ENCODE measurements at regions not wholly inside any gene's neighbourhood (a gene's known extent, or its start where the extent isn't known, plus 50 kb on each side); places are given as distances from the start of the nearest gene placed in this dataset.

DNA sequence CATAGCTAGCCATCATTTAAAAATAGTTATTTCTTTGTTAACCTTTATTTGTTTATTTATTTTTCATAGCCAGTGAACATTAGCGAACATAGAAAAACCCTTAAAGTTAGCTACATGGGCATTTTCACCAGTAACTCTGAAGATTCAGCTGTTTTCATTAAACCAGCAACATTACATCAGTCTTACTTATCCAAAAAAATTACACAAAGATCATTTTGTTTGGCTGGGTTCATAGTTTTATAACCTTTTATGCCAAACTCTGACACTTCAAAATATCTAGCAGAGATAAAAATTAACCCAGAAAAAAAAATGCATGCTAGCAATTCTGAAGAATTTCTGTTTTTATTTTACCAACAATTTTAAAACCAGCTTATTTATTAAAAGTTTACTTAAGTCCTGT, 784.1 kb downstream of the PCDH18 start:
- TF ChIP-seq, protein P1, sequence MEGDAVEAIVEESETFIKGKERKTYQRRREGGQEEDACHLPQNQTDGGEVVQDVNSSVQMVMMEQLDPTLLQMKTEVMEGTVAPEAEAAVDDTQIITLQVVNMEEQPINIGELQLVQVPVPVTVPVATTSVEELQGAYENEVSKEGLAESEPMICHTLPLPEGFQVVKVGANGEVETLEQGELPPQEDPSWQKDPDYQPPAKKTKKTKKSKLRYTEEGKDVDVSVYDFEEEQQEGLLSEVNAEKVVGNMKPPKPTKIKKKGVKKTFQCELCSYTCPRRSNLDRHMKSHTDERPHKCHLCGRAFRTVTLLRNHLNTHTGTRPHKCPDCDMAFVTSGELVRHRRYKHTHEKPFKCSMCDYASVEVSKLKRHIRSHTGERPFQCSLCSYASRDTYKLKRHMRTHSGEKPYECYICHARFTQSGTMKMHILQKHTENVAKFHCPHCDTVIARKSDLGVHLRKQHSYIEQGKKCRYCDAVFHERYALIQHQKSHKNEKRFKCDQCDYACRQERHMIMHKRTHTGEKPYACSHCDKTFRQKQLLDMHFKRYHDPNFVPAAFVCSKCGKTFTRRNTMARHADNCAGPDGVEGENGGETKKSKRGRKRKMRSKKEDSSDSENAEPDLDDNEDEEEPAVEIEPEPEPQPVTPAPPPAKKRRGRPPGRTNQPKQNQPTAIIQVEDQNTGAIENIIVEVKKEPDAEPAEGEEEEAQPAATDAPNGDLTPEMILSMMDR (IDR thresholded peaks at IDR 0.05): no peak
- TF ChIP-seq EZH2 (IDR thresholded peaks at IDR 0.05; ENCODE audit: borderline replicate concordance, insufficient read depth, low read depth, low read length, poor library complexity, severe bottlenecking): no peak
